ENCODE measurements at regions not wholly inside any gene's neighbourhood (a gene's known extent, or its start where the extent isn't known, plus 50 kb on each side); places are given as distances from the start of the nearest gene placed in this dataset.

DNA sequence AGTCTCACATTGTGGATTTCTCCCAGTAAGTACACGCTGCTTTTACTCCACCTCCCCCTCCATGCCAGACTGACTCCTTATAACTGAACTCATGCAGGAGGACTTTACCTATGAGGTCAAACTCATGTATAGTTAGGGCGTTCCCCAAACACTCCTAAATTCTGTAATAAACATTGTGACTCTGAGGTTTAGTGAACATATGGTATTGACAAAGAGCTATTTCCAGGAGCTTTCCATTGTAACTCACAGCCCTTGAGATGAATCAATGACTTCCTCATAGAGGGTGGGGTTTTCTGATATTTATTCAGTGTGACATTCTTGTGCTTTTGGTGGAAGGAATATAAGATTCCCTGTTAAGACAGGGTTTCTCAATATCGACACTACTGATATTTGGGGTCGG is 337.4 kb upstream of the SLC14A2 start:
- intact Hi-C loops (cut with micrococcal nuclease): no loop called here
- no peak for DNase-seq

DNA sequence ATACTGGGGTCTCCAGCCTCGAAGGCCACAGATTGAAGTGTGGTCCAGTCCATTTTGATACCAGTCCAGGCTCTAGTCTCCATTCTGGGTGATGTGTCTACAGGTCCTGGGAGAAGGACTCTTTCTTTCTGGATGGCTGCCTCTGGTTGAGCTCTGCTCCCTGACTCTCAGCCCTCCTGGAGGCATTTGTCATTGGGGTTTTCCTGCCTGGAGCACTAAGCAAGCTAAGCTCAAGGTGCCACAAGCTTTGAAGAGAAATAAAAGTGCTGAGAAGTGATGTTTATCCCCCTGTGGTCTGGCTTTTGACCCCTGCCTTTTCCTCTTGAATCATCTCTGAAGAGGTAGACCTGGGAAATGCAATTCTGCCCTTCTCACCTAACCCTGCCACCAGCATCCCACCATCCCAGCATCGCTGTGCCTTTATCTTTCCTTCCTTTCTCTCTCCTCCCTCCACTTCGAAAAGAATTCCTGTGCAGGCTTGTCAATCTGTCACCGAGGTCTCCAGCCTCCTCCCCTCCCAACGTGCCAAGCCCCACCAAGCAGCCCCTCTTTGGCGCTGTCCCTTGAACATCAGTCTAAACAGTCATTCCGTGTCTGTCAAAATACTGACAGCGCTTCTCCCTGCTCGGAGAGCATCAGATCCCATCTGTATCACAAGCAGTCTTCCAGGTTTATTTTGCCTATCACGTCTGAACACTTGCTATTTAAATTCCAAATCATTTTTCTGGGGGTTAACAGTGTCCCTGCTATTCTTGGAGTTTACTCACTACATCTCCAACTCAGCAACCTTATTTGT is 334.6 kb upstream of the SLC14A2 start:
- Histone ChIP-seq H3K9me3 (replicated peaks) (peaks cover 3% of the 10 kb centered on the region), H3K27ac (replicated peaks) (no peak overlapping the region), H3K4me1 (no peaks in the 10 kb centered on the region), H3K4me3 (no peak overlapping the region), H3K36me3 (no peaks in the 10 kb centered on the region), H3K27me3 (ENCODE audit: low read depth) (peaks cover 11% of the 10 kb centered on the region)
- intact Hi-C loops (cut with micrococcal nuclease): no loop called here
- TF ChIP-seq, protein P1, sequence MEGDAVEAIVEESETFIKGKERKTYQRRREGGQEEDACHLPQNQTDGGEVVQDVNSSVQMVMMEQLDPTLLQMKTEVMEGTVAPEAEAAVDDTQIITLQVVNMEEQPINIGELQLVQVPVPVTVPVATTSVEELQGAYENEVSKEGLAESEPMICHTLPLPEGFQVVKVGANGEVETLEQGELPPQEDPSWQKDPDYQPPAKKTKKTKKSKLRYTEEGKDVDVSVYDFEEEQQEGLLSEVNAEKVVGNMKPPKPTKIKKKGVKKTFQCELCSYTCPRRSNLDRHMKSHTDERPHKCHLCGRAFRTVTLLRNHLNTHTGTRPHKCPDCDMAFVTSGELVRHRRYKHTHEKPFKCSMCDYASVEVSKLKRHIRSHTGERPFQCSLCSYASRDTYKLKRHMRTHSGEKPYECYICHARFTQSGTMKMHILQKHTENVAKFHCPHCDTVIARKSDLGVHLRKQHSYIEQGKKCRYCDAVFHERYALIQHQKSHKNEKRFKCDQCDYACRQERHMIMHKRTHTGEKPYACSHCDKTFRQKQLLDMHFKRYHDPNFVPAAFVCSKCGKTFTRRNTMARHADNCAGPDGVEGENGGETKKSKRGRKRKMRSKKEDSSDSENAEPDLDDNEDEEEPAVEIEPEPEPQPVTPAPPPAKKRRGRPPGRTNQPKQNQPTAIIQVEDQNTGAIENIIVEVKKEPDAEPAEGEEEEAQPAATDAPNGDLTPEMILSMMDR (IDR thresholded peaks at IDR 0.05; ENCODE audit: borderline replicate concordance): no peak
- no peak for DNase-seq

More for the DNA sequence above, 337.4 kb upstream of the SLC14A2 start:
- Histone ChIP-seq H3K4me3 (no peak overlapping the region), H3K36me3 (no peaks in the 10 kb centered on the region), H3K9me3 (replicated peaks) (peaks cover 13% of the 10 kb centered on the region), H3K27me3 (ENCODE audit: low read depth) (peaks cover 11% of the 10 kb centered on the region), H3K4me1 (no peaks in the 10 kb centered on the region), H3K27ac (replicated peaks) (no peak overlapping the region)
- TF ChIP-seq, protein P1 (IDR thresholded peaks at IDR 0.05; ENCODE audit: borderline replicate concordance): no peak

DNA sequence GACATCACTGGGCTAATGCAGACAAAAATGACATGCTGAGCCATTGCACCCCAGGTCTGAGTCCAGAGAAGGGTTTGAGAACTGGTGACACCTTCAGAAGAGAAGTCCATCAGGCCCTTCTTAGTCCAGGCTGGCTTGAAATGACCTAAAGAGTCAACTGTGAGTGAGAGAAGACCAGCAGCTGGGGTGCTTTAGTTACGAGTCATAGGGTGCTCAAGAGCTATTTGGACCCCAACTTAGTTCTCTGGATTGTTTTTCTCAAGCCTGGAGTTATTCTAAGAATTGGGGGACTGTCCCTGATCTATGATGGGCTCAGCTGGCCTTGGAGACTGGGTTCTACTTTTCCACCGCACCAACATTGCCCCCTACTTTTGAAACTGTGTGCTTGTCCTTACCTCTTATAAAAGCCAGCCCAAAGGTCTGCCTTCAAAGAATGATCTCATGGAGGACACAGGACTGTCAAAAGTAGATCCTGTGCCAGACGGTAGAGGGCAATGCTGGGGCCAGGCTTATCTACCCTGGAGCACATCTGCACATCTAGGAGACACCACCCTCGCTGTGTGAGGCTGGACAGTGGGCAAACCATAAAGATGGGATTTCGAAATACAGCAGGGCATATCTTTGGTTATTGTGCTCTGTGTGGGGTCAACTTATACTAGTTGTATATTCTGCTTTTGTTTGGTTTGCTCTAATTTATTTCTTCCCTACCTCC is 333.0 kb upstream of the SLC14A2 start:
- Histone ChIP-seq H3K9me3 (replicated peaks) (no peaks in the 10 kb centered on the region), H3K27me3 (ENCODE audit: low read depth) (peaks cover 11% of the 10 kb centered on the region), H3K27ac (replicated peaks) (no peak overlapping the region), H3K36me3 (no peaks in the 10 kb centered on the region), H3K4me1 (no peaks in the 10 kb centered on the region), H3K4me3 (no peak overlapping the region)
- TF ChIP-seq, protein P1 (IDR thresholded peaks at IDR 0.05; ENCODE audit: borderline replicate concordance): no peak
- intact Hi-C loops (cut with micrococcal nuclease): no loop called here
- DNase-seq: no peak

DNA sequence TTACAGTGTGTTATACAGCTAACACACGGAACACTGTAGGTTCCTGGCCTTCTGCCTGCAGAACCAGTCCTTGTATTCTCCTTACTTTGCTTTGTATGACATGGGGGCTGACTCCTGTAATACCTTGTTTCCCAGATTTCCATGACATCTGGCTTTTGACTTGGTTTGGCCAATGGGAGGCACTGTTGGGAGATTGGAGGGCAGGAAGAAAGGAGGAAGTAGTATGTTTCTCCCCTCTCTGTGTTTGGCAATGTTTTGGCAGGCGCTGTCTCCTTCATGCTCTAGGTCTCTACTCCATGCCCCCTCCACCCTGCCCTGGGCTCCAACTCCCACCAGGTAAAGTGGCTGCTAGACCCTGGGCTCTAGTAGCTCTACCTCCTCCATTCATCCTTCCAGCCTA is 331.1 kb upstream of the SLC14A2 start:
- H3K9me3 ChIP-seq (replicated peaks): no peaks in the 10 kb centered on the region
- H3K4me3 ChIP-seq: no peak overlapping the region
- no peaks in the 10 kb centered on the region for H3K36me3 ChIP-seq
- DNase-seq: no peak
- no peaks in the 10 kb centered on the region for H3K4me1 ChIP-seq
- peaks cover 19% of the 10 kb centered on the region for H3K27me3 ChIP-seq (ENCODE audit: low read depth)
- H3K27ac ChIP-seq (replicated peaks): no peak overlapping the region
- intact Hi-C loops (cut with micrococcal nuclease): no loop called here
- TF ChIP-seq, protein P1 (IDR thresholded peaks at IDR 0.05; ENCODE audit: borderline replicate concordance): no peak

DNA sequence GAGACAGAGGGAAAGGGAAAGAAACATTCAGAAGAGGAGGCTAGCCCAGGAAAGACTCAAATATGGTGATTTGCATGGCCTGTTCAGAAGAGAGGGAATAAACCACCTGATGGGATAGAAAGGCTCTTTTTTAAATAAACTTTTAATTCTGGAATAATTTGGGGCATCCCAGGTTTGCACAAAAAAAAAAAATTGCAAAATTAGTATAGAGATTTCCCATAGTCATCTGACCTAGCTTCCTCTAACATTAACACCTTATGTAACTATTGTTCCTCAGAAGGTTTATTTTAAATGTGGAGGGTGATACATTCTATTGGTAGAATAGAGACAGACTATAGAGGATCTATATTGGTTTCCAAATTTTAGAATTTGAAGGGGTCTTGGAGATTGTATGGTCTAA is 330.4 kb upstream of the SLC14A2 start:
- TF ChIP-seq, protein P1 (IDR thresholded peaks at IDR 0.05; ENCODE audit: borderline replicate concordance): no peak

More for the DNA sequence above, 330.4 kb upstream of the SLC14A2 start:
- Histone ChIP-seq H3K9me3 (replicated peaks) (no peaks in the 10 kb centered on the region), H3K27ac (replicated peaks) (no peak overlapping the region), H3K4me1 (no peaks in the 10 kb centered on the region), H3K4me3 (no peak overlapping the region), H3K27me3 (ENCODE audit: low read depth) (peaks cover 21% of the 10 kb centered on the region), H3K36me3 (no peaks in the 10 kb centered on the region)
- no peak for DNase-seq
- intact Hi-C loops (cut with micrococcal nuclease): no loop called here

Measured in left ventricle myocardium inferior (tissue), 1 donor.